Stimulated activated CD4-positive, alpha-beta T cell treated with anti-CD3 and anti-CD28 coated beads, TNF-alpha, amount 100 ng/mL, for 4 hours (primary cell): ENCODE measurements at regions not wholly inside any gene's neighbourhood (a gene's known extent, or its start where the extent isn't known, plus 50 kb on each side); places are given as distances from the start of the nearest gene placed in this dataset.

Source experiments
- DNase-seq, 3 experiments: peaks; one replicate each; pipeline ENCODE4 v3.0.0-alpha.2; 2020; ENCODE audit warnings: low read depth in 3 of 3

DNA sequence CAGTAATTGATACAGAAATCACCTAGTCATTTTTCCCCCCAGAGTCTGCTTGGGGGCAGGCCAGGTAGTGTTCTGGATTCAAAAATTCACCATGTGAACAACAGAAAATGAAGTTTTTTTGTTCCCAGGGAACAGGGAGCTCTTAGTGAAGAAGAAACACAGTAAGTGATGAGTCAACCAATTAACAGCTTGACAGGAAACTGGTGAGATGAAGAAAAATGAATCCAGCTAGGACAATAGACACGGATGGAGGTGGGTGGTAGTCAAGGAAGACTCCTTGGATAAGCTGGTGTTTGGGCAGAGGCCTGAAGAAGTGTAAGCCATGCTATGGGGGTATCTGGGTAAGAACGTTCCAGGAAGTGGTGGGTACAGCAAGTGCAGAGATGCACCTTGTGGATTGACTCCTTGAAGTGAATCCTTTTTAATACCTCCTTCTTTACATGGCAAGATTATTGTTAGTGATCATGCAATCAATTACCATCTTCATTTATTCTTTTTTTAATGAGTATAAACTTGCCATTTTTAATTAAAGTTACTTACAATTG lies 339.9 kb upstream of the RGMA start:
- DNase-seq = no peak

DNA sequence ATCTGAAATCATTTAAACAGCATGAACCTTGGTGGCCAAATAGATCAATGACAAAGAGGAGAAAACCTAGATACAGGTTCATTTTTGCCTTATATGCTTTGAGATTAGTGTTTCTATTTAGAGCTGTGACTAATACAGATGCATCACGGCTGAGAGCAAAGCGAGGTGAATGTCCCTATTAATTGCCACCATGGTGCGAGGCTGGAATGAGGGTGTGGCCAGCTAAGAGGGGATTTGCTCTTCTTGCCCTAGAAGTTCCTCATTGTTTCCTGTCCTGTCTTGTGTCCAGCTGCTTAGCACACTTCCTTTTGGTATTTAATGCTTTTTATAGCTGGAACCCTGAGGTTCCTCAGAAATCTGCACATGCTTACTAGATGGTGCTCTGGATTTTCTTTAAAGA lies 339.1 kb upstream of the RGMA start:
- DNase-seq = no peak

DNA sequence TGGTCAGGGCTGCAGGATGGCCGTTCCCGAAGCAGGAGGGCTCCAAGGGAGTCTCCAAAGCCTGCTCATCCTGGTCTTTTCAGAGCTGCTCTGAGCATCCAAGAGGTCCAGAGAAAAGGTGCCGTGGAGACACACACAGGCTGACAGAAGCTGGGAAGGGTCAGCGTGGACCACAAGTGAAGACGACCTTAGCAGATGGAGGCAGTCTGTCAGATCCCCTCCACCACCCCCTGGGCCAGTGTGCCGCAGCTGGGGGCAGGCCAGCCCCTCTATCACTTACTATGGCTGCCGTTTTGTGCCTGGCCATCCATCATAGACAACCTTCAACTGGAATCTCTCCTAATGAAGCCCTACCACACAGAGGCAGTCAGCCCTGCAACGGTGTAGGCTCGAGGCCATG lies 335.1 kb upstream of the RGMA start:
- DNase-seq = no peak

DNA sequence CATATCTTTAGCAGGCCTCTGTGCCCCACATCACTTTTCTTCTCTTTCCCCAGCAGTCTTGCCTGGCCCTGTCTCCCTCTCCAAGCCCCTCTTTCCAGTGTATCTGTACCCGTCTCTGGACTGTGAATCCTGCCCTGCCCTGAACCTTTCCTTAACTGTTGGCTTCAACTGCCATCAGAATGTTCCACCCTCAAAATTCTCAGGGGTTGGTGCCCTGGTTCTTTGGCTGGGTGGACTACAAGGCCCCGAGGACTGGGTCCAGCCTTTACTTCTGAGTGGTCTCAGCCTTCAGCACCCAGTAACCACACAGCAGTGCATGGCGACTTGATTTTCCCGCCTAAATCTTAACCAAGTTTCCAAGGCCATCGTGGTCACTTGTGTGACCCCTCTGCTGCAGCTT lies 333.5 kb upstream of the RGMA start:
- no peak for DNase-seq

DNA sequence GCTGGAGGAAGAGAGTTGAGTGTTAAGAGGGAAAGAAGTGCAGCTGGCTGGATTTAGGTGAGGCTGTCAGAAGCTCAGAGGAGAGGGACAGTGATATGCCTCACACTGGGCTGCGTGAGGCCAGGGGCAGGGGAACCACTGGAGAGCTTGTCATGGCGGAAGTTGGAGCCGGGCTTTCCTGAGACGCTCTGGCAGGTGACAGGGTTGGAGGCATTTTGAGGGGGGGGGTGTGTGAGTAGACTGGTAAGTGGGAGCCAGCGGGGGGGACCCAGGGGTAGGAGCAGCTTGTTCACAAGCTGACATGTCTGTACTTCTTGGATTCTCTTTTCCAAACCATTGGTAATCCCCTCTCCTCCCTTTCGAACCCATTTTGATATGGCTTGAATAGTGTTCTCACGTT lies 331.5 kb upstream of the RGMA start:
- DNase-seq = no peak

DNA sequence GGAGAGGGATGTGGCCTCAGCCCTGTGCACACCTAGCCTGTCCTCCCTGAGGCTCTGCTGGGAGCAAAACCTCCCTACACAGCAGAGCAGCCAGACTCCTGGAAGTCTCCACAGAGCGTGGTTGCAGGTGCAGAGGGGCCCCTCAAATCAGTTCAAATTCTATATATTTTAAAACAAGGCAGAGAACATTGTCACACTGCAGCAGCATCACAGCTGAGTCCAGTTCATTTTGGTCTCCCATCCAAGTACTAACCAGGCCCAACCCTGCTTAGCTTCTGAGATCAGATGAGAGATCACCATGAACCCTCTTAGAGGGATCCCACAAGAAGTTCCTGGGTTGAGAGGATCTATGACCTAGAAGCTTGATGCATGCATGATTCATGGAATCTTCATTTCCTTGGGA lies 331.0 kb upstream of the RGMA start:
- DNase-seq = no peak

DNA sequence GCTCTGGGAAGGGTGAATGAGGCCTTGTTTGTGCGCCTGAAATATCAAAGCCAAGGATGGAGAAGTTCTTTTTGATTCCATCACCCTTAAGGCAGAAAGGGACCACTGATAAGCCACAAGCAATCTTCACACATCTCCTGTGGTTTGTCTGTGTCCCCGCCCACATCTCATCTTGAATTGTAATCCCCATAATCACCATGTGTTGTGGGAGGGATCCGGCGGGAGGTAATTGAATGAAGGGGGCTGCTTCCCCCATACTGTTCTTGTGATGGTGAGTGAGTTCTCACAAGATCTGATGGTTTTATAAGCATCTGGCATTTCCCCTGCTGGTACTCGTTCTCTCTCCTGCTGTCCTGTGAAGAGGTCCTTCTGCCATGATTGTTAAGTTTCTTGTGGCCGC lies 329.6 kb upstream of the RGMA start:
- DNase-seq = no peak

DNA sequence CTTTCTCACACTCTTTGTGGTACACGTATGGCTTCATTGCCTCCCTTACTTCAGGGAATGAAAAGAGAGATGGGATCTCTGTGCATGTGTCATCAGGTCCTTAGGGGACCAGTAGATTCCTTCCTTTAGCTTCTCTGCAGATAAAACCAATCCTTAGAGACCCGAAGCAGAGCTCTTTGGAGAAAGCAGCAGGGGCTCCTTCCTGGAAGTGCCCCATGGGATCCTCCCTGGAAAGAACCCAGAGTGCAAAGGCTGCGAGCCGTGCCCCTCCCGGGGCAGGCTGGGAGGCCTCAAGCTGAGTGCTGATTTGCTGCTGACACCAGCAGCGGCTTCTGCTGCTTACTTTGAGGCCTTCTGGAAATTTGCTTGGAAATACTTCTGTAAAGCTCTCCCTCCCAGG lies 328.6 kb upstream of the RGMA start:
- DNase-seq = no peak

DNA sequence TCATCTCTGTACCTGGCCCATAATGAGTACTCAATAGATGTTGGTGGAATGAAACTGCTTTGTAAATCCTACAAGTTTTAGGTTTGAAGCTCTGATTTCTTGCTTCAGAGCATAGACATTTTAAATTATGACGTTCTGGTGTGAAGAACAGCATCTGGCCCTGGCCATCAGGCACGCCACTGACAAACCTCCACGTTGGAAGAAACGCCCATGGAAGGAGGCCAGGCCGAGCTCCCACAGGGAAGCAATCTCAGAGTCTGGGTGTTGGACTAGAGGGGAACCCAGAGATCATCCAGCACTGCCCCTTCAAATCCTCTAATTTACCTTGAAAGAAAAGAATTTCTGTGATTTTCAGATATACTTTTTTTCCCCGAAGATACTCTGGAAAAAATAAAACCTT lies 328.1 kb upstream of the RGMA start:
- DNase-seq = no peak

DNA sequence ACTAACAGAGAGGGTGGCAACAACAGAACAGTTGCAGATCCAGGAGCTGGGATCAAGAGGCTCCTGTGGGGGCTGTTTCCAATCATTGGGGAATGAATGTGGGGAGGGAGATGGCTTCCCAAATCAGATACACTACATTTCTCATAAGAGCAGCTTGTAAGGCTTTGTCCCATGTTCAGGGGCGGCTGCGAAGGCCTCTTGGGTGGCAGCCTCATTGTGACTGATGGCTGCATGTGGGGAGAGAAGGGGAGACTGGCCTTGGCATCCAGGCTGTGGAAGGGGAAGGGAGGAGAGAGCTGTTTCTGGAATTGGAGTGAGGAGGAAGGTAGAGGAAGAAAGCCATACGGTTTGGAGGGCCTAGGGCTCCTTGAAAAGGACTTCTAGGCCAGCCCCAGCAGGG lies 326.6 kb upstream of the RGMA start:
- no peak for DNase-seq

DNA sequence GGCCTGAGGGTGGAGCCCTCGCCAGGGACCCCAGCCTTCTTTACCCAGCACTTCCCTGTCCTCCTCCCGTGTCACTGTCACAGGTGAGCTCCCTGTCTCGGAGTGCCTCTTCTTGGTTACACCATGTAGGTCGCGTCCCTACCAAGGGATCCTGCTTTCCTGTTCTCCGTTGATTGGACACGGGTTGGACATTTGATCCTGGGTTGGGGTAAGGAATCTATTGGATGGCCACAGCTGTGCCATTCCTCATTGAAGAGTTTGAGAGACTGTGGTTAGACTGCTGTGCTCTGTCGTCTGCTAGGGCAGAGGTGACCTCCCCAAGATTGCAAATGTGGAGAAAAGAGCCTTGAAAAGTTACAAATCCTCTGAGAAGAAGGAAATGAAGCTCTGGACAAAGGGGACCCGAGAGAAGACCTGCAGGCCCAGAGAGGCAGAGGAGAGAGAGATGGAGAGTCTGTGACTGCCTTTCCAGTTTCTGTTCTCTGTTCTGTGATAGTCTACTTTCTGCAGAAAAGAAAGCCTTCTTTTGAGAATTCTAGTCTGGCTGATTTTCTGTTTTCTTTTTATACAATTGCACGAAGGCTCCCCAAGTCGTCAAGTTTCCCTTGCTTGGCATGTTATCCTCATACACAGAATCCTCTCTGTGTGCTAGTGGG lies 325.7 kb upstream of the RGMA start:
- no peak for DNase-seq

DNA sequence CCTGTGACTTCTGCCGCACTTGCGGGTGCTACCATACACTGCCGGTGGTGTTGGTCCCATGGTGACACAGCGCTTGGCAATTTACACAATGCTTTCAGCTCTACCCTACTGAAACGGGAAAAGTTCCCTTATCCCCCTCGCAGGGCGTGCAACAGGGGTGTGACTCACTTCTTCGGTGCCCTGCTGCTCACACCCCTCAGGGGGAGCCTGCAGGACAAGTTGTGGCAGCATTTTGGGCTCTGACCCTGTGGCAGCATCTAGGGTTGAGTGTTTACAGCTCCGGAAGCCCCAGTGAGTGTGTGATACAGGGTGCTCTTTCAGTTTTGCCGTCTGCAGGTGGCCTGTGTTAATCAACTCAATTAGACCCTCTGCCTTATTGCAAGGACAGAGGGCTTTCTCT lies 324.7 kb upstream of the RGMA start:
- no peak for DNase-seq

DNA sequence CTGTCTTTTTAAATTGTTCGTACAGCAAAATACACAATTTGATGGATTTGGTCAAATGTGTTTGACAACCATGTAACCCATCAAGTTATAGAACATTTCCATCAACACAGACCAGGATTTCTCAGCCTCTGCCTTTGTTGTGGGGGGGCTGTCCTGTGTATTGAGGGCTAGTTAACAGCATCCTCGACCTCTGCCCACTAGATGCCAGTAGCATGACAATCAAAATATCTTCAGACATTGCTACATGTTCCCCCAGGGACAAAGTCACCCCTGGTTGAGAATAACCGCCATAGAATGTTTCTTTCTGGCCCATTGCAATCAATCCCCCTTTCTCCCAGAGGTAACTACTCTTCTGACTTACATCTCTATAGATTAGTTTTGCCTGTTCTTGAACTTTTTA lies 310.1 kb upstream of the RGMA start:
- DNase-seq = no peak

DNA sequence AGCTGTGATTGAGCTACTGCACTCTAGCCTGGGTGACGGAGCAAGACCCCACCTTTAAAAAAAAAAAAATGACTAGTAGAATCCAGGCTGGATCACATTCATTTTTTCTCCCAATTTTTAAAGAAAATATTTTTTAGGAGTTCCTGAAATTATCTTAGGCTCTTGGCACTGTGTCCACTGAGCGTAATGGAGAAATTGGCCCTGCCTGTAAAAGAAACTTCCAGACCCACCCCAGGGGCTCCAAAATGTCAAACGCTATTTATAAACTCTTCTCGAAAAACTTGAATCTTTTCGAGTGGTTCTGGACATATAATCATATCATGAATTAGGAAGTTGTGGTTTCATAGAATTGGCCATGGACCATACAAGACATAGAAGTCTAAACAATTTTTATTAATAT lies 300.2 kb upstream of the RGMA start:
- DNase-seq = no peak

DNA sequence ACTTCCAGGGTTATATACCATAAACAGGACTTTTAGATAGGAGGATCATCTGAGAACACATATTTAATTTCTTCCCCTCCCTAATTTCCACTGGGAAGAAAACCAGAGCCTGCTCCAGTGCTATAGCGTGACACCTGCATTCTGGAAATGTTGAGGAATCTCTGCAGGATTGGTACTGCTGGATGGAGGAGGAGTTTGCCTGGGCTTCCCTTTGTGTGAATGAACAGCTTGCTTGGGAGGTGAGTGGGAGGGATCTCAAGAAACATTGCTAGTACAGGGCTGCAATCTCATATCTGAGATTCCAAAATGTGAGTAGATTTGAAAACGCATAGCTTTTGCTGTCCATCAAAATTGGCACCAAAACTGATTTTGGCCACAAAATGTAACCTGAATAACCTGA lies 295.9 kb upstream of the RGMA start:
- DNase-seq = no peak

DNA sequence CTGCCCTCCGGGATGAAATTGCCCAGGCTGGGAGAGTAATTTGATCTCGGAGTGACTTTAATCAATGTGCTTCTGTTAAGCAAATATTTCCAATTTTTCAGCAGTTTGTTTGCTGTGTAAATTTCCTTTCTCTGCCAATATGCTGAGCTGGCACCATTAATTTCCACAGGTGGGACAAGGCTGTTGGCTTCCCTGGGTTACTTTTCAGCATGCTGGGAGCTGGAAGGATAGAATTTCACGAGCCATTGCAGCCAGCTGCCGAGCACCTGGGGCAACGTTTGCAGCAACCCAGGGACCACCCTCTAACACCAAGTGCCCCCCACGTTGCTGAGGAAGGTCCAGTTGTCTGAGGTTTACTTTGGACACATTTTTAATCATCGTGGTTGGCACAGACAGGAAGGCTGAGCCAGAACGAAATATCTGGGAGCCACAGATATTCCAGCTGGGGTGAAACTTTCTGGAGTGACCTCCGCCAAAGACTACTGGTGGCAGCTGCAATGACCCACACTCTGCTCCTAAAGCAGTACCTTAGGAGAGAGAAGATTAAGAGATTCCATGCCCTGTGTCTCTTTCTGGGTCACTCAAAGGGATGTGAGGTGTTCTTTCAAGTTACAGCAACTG lies 293.3 kb upstream of the RGMA start:
- DNase-seq = no peak

DNA sequence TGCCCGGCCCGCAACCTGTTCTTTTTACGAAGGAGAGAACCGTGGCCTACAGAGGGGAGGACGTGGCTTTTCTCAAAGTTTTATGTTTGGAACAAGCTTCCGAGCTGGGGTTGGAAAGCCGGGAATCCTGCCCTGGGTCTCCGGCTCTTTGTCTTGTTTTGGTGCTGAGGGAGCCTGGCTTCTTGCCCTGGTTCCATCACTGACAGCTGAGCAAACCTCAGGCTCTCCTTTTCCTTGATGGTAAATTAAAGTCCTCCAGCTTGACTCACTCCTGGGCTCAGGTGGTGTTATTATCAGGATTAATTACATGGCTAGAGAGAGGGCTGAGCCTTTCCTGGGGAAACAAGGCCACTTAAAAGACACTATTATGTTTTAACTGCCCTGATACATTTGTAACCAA lies 289.5 kb upstream of the RGMA start:
- DNase-seq = no peak

DNA sequence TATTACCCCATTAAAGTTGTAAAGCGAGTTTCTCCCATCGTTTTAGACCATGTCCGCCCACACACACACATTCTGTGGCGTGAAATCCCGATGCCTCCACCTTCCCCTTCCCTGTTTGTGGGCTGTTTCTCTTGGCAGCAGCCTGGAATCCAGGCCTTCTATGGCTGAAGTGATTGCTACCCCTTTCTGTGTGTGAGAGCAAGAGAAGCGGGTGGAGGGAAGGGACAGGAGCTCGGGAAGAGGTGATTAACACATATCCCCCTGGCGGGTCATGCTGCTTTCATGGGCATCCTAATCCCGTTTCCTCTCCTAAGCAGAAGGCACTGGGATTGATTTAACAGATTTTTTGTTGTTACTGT lies 283.8 kb upstream of the RGMA start:
- no peak for DNase-seq

DNA sequence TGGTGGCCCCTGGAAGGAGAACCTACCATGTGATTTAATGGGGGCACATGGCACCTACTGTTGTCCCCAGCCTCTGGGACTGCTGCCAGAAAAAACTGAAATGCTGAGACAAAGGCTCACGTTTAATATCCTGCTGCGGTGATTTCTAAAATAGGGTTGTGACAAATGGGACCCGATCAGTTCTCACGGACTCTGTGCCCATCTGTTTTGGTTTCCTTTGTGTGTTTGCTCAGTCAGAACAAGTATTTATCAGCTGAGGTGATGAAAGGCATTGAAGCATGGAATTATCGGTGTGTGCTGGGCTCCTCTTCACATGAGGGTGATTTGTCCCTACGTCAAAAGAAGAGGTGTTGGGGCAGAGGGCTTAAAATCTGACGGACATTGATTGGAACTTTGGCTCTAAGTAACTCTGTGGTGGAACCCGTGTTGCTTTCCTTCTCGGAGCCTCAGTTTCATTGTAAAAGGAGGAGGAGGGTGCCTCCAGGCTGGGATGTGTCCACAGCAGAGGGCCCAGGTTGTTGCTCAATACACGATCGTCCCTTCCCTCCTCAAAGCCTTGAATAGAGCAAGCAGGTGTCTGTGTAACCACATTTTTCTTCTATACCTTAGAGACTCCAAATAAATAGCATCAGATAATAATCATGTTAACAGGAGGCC lies 283.3 kb upstream of the RGMA start:
- no peak for DNase-seq

DNA sequence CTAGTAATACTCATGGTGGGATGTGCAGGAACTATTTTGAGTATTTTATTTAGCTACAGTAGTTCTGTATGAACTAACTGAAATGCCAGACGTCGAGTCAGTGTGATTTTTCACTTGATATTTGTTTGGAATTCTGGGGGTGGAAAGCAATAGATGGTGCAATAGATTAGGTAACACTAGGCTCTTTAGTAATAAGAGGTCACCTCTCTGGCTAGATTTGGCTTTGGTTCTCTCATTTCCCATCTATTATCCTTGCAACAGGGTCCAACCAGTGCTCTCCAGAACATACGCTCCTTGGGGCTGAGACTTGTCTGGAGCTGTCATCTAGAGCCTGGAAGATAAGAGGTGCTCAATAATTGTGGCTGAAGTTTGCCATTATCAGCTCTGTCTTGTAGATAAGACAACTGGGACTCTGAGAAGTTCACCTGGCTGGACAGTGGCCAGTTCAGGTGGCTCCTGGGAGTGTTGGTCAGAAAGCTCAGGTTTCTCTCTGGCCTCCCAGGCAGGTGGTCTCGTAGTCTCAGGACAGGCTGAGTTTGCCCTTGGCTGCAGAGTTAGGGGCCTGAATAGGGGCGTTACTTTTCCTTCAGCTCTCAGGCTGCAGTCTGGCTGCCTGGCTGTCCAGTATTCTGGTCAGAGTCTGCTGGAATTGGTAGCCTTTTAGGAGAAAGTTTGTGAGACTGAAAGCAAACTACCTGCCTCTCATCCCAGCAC lies 277.5 kb upstream of the RGMA start:
- DNase-seq = no peak

DNA sequence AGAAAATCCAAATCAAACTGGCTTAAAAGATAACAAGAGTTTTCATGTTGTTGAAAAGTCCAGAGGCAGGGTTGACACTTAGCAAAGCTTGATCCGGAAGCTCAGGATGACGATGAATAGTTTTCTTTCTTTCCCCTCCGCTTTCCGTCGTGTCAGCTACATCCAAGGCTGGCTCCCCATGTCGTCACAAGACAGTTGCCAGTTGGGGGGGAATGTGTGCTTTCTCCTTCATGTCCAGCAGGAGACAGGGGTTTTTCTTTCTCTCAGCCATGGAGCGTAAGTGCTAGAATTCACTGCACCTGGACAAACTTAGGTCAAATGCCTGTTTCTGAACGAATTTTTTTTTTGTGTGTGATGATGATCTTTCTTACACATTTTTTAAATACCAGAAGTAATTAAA lies 273.8 kb upstream of the RGMA start:
- DNase-seq = no peak

DNA sequence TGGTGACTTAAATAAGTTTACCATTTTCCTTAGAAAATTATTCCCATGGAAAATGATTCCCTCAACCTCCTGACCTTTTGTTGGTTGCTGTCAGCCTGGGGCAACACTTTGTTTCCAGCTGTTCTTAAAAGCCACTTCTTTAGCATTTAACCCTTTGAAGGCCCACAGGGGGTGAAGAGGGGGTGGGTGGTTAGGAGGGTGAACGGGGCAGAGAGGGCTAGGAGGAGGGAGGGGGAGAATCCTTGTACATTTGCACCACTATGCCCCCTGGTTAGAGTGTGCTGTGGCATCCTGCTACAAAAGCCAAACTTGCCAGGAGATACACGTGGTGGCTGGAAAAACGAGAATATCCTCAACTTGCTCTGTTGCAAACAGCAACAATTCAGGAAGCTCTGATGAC lies 273.2 kb upstream of the RGMA start:
- no peak for DNase-seq

DNA sequence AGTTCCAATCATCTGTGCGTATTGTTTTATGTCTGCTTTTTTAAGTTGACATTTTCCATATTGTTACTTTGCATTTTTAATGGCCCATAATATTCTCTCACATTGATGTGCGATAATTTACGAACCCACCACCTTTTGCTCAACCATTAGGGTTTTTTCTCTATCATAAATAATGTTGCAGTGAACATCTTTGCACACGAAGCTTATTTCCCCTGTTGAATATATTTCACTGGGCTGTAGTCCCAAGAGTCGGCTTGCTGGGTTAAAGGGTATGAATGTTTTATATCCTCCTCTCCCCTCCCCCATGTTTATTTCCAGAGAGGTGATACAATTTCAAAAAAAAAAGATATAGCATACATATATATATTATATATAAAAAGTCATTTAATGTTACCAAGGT lies 272.7 kb upstream of the RGMA start:
- no peak for DNase-seq
